Caki2 (cell line): ENCODE measurements at regions not wholly inside any gene's neighbourhood (a gene's known extent, or its start where the extent isn't known, plus 50 kb on each side); places are given as distances from the start of the nearest gene placed in this dataset.
A peak's percentile ranks its signal among the peaks of the same experiment; 100 is the strongest.

Experiments
- DNase-seq: peaks from one replicate; pipeline ENCODE4 v3.0.0-alpha.2; 2015; ENCODE audit warnings: low read depth
- in situ Hi-C: cut with HindIII; loops from 2 replicates; pipeline ENCODE4 v1.10.0; 2016; ENCODE audit warnings: low sequenced_read_pairs, low pct_unique_long_range_greater_than_20kb, mixed read lengths

GRCh38 chr3:189027626-189028155, 144.1 kb upstream of the TPRG1 start:
- DNase-seq: no peak
- in situ Hi-C loops: no loop called here

GRCh38 chr3:189038773-189039745, 132.7 kb upstream of the TPRG1 start:
- no peak for DNase-seq
- in situ Hi-C loops: no loop called here

GRCh38 chr3:189040656-189041335, 131.0 kb upstream of the TPRG1 start:
- in situ Hi-C loops: no loop called here
- DNase-seq: no peak

- in situ Hi-C loops: no loop called here
These were observed 130.2 kb upstream of the TPRG1 start for GRCh38 chr3:189041482-189042090.

GRCh38 chr3:189042832-189043231, 128.9 kb upstream of the TPRG1 start:
- in situ Hi-C loops: no loop called here
- no peak for DNase-seq

More at GRCh38 chr3:189041482-189042090, 130.2 kb upstream of the TPRG1 start:
- DNase-seq: peak; percentile 37

- no peak for DNase-seq
- in situ Hi-C loops: no loop called here
These were observed 122.1 kb upstream of the TPRG1 start for GRCh38 chr3:189049458-189050236.

GRCh38 chr3:189053322-189053721, 118.4 kb upstream of the TPRG1 start:
- no peak for DNase-seq
- in situ Hi-C loops: no loop called here

GRCh38 chr3:189056646-189057335, 115.0 kb upstream of the TPRG1 start:
- in situ Hi-C loops: no loop called here
- no peak for DNase-seq

GRCh38 chr3:189057369-189057768, 114.4 kb upstream of the TPRG1 start:
- DNase-seq: no peak
- in situ Hi-C loops: no loop called here

GRCh38 chr3:189058071-189058470, 113.7 kb upstream of the TPRG1 start:
- in situ Hi-C loops: no loop called here
- no peak for DNase-seq

- DNase-seq: no peak
- in situ Hi-C loops: no loop called here
These were observed 100.8 kb upstream of the TPRG1 start for GRCh38 chr3:189070965-189071364.

GRCh38 chr3:189071446-189071845, 100.3 kb upstream of the TPRG1 start:
- in situ Hi-C loops: no loop called here
- peak; percentile 30 for DNase-seq

- no peak for DNase-seq
- in situ Hi-C loops: no loop called here
These were observed 95.3 kb upstream of the TPRG1 start for GRCh38 chr3:189076449-189076848.

- in situ Hi-C loops: no loop called here
- no peak for DNase-seq
These were observed 91.0 kb upstream of the TPRG1 start for GRCh38 chr3:189080745-189081144.

GRCh38 chr3:189082666-189083427, 88.9 kb upstream of the TPRG1 start:
- in situ Hi-C loops: no loop called here

GRCh38 chr3:189084620-189085019, 87.2 kb upstream of the TPRG1 start:
- DNase-seq: no peak
- in situ Hi-C loops: no loop called here

More at GRCh38 chr3:189082666-189083427, 88.9 kb upstream of the TPRG1 start:
- DNase-seq: no peak

GRCh38 chr3:189092547-189092946, 79.2 kb upstream of the TPRG1 start:
- no peak for DNase-seq
- in situ Hi-C loops: no loop called here
